GM19239 (cell line): ENCODE measurements at regions not wholly inside any gene's neighbourhood (a gene's known extent, or its start where the extent isn't known, plus 50 kb on each side); places are given as distances from the start of the nearest gene placed in this dataset.

Source experiments
- DNase-seq: peaks from one replicate; pipeline ENCODE4 v3.0.0; 2011; ENCODE audit warnings: low spot score; ENCODE audit not compliant: insufficient read length
- FAIRE-seq: peaks from 2 replicates; lab custom pipeline; 2011; peaks lifted over from hg19 to GRCh38; lab: Jason Lieb, UNC

DNA sequence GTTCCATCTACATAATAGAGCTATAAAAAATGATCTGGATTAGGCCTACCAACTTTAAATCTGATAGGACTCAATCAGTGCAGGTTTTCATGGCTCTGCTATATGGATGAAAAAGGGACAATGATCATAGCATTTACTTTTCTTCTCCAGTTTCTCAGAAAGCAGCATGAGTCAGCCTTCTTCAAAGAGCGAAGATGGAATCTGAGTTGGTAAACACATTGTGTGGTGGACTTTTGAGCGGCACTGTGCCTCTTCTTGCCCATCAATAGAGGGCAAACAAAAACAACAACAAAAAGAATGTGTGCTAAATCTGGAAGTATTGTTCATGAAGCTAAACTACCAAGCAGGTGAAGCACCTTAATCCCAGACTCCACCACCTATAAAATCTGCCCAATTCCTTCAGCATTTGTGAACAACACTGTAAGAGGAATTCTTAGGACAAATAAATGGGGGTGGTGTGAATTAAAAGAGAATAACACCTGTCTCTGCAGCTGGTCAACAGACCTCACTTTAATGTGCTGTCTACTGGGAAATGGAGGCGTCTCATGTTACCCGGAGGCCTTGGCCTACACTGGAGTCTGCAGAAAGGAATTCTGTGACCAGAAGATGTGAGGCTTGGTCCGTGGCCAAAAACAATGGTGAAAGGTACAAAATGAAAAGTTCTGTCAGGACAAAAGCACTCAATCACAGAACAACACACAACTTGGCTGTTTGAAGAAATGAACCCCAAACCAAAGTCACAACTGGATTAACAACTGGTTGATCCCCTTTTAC is 609.0 kb downstream of the IRS1 start:
- FAIRE-seq, result no peak
- no peak for DNase-seq

GRCh38 chr2:226189061-226189460 is 610.6 kb downstream of the IRS1 start:
- no peak for DNase-seq
- no peak for FAIRE-seq

- DNase-seq, result no peak
- FAIRE-seq, result no peak
These were observed 612.0 kb downstream of the IRS1 start for GRCh38 chr2:226187616-226188015.

GRCh38 chr2:226187156-226187555 is 612.5 kb downstream of the IRS1 start:
- DNase-seq, result no peak
- no peak for FAIRE-seq

- FAIRE-seq, result no peak
- DNase-seq, result no peak
These were observed 613.9 kb downstream of the IRS1 start for GRCh38 chr2:226185616-226186211.

DNA sequence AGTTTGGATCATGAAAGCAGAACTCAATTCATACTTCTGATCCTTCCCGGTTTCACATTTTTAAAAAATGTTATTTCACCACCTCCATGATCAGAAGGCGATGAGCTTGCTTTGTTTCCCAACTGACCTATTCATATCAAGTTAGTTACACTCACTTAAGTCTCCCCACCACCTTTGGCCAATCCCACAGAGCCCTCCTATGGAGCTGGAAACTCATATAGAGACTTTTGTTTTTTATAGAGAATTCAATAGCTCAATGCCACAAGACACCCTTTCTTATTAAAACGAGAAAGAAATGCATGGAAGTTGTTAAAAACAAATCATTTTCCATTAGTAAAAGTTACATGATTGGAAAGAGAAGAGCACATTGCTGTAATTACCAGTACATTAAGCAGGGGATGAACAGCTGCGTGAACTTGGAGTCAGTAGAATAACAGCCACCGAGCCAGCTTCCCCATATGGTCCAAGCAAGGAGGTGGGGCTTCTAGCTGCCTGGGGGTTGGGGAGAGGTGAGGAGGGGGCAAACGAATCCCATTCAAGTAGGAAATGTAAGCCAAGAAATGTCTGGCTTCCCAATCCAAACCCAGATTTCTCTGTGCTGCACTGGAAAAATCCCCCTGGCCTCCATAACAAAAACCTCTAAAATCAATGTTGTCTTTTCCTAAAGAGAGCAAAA is 614.5 kb downstream of the IRS1 start:
- FAIRE-seq (no peak), DNase-seq (no peak)

- FAIRE-seq (no peak), DNase-seq (no peak)
These were observed 615.1 kb downstream of the IRS1 start for GRCh38 chr2:226184540-226184939.

DNA sequence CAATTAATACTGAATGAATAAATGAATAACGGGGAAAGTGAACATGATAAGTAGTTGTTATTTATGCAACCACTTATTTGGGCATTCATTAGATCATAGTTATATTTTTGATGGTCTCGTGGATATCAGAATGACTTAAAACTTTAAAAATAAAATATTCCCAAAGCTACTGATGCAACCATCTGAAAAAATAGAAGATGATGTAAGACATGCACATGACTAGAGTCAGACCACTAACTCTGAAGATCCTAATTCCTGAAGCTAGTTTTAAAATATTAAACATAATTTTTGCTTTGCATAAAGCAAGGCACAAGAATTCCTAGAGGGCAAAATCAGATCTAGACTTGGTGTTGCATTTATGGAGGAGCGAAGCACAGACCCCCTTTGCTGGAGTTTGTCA is 616.1 kb downstream of the IRS1 start:
- no peak for FAIRE-seq
- no peak for DNase-seq

DNA sequence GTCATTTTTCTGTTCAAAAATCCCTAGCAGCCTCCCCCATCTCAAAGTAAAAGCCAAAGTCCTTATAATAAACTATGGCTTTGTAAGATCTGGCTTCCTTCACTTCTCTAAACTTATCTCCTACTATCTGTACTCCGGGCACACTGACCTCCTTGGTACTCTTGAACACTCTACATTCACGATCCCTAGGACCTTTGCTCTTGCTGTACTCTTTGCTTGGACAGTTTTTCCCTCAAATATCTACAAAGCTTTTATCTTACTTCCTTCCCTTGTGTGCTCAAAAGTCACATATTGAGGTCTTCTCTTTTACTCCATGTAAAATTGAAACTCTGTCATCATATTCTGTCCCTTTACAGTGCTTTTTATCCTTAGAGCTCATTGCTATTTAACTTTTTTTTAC is 616.6 kb downstream of the IRS1 start:
- FAIRE-seq (no peak), DNase-seq (no peak)

GRCh38 chr2:226181909-226182308 is 617.7 kb downstream of the IRS1 start:
- FAIRE-seq (no peak), DNase-seq (no peak)

GRCh38 chr2:226180281-226180884 is 619.2 kb downstream of the IRS1 start:
- DNase-seq (no peak), FAIRE-seq (no peak)

DNA sequence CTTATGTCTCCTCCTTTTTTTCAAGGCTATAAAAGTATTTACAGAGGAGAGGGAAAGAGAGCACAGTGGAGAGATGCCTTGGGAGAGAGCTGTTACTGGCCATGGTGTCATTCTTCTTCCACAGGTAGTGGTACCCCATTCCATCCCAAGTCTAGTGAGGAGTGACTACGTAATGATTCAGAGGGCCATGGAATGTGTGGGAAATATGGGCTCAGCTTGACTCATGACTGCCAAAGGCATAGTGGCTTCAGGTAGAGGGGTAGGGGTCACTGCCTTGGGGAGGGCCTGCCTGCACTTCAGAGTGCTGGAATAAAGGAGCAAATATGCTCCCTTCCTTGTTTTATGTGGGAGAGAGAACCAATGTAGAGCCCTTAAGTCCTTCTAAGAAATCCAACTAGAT is 620.6 kb downstream of the IRS1 start:
- DNase-seq, result no peak
- FAIRE-seq, result no peak

DNA sequence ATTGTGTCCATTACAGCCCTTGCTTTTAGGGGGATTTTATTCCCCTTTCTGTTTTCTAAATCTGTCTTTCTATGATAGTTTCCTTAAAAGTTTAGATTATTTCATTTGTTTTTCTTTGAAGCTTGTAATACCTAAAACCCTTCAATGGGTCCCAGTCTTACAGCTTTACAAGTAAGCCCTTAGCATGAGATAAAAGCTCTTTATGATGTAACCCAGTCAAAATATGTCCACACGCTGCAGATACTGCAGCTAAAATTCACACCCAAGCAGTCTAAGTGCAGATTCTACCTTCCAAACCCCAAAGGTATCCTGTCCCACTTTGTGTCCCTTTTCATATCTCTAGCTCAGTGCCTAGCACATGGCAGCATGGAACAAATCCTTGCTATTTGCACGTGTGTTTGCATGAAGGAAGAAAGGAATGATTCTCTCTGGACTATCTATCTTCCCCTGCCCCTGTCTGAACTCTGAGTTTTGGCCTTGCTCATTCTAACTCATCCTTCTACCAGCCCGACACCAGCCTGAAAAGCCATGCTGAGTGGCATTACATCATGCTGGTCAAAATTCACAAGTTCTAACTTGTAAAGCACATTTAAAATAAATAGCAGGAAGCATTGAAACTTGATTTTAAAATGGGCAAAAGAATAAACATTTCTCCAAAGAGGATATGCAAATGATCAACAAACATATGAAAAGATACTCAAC is 623.2 kb downstream of the IRS1 start:
- DNase-seq, result no peak
- FAIRE-seq, result no peak

DNA sequence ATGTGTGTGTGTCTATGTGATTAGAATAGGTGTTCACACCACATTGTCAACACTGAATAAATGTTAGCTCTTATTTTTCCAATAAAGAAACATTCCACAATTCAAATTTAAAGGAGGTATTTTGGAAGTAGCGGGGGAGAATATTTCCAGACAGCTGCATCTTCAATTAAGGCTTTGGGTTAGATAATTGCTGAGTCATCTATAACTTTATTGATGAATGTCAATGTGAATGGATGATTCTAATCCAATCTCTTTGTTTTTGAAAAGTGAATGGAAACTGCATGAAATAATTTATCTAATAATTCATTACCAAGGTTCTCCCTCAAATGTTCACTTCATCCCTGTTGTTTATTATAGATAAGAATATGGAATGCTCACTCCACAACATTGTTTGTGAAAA is 625.2 kb downstream of the IRS1 start:
- no peak for FAIRE-seq
- DNase-seq, result no peak

DNA sequence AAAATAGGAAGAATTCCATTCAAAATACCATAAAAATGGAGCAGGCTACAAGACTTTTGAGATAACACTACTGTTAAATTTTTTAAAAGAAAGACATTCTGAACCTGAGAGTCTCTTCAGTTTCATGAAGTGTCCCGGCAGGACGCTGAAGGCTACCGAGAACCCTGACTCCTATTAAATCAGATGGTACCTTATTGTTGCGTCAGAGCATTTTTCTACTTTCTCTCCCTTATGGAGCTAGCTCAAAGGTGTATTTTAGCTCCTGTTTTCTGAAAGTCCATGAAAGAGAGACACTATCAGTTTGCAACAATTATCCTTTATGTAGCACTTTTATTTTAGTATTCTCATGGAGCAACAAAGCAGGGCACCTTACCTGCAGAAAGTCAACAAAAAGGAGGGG is 626.7 kb downstream of the IRS1 start:
- FAIRE-seq, result no peak
- no peak for DNase-seq

DNA sequence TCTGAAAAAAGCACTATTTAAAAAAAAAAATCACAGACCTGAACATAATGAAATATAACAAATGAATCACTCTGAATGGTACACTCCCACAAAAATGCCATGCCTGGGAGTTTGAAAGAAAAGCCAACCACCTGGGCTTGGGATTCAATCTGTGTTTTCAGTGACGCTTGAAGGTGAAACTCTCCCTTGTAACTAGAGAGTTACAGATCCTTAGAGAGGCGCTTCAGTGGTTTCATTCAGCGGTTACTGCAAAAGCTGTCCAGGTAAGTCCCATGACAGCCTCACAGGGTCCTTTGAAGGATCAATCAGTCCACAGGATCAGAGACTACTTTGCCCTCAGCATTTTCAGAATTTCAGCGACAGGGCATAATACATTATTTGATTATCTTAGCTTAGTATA is 627.3 kb downstream of the IRS1 start:
- no peak for FAIRE-seq
- DNase-seq, result no peak

DNA sequence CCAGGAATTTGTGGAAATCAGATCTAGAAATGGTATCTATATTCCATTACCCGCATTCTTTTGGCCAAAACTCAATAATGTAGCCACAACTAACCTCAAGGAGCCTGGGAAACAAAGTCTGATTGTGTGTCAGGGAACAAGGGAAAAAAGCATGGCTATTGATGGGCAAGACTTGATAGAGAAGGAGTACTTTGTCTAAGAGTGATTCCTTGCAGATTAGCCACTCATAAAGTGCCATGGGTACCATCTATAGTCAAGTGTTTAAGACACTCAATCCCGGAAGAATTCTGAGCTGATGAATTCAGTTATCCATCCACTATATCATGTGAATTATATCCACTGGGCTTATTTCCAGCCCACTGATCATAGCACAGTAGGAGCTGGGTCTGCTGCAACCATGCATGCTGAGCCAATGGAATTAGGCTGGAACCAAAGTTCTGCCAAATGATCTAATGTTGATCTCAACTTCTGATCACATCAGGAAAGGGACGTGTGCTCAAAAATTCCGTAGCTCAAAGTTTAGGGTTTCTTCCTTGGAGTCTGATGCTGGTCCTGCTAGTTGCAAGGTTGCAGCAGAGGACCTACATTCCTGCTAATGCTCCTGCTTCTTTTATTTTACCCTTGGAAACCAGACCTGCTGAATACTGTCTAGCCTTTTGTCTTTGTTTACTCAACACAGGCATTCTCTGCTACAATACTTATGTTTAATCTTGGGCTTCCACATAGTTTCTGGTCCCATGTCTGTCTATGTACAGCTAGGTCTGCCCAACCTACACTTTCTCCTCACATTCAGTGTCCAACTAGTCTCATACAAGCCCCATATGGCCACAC is 629.7 kb downstream of the IRS1 start:
- FAIRE-seq (no peak), DNase-seq (no peak)

DNA sequence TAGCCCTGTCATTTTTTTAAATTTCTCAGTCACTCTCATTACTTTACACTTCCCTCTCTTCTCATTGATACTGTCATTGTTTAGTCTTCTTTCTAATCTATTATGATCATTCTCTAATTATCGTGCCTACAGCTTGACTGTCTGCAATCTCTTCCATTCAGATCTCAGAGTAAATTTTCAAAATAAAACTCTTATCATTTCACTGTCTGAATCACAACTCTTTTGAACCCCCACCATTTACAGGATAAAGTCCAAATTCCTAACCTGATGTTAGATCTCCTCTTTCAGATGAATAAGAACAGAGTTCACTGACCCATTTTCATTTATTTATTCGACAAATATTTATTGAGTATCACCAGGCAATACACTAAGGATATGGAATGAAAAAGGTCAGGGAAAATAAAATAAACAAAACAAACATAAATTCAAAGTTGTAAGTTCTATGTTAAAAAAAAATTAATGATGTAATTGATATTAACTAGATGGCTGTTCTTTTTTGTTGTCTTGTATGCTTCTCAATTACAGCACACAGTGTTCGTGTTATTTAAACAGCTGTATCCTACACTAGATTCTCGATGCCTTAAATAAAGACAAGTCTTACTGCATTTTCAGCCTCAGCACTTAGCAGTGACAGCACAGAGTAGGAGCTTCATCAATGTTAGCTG is 631.0 kb downstream of the IRS1 start:
- DNase-seq, result no peak
- FAIRE-seq, result no peak

GRCh38 chr2:226164512-226164911 is 635.1 kb downstream of the IRS1 start:
- FAIRE-seq, result no peak
- DNase-seq, result no peak
